DND-41 (cell line): ENCODE measurements at regions not wholly inside any gene's neighbourhood (a gene's known extent, or its start where the extent isn't known, plus 50 kb on each side); places are given as distances from the start of the nearest gene placed in this dataset.

Source experiments
- ATAC-seq: fragments of 200-7000 bp; cut with Tn5 transposase; 3 replicates; pipeline ENCODE4 v1.9.1; 2021; ENCODE audit warnings: low read depth; ENCODE audit not compliant: insufficient read depth
- DNase-seq: peaks from one replicate; pipeline ENCODE4 v3.0.0-alpha.2; 2020
- H2AFZ ChIP-seq: 2 replicates; pipeline ENCODE4 v1.6.0; 2012; ENCODE audit warnings: low read depth, low read length
- H3K27ac ChIP-seq: 2 replicates; pipeline ENCODE4 v1.5.1; 2012; ENCODE audit warnings: low read length, inconsistent platforms
- H3K27me3 ChIP-seq: fragments of 200-600 bp; sonication (generic); 2 replicates; pipeline ENCODE4 v1.6.0; 2012; ENCODE audit warnings: low read length, mild to moderate bottlenecking, inconsistent platforms; ENCODE audit not compliant: insufficient read depth, poor library complexity
- H3K36me3 ChIP-seq: 2 replicates; pipeline ENCODE4 v1.5.1; 2012; ENCODE audit warnings: low read length, inconsistent platforms; ENCODE audit not compliant: insufficient read depth
- H3K4me1 ChIP-seq: 2 replicates; pipeline ENCODE4 v1.5.1; 2012; ENCODE audit warnings: mild to moderate bottlenecking, low read length; ENCODE audit not compliant: insufficient read depth
- H3K4me2 ChIP-seq: 2 replicates; pipeline ENCODE4 v1.6.0; 2012; ENCODE audit warnings: mild to moderate bottlenecking, moderate library complexity, low read length, inconsistent platforms; ENCODE audit not compliant: insufficient read depth
- H3K4me3 ChIP-seq, 2 experiments: fragments of 200-600 bp in 1 of 2; shearing (Covaris generic) in 1 of 2; 2 replicates each; pipeline ENCODE4 v1.5.1; 2012 to 2016; ENCODE audit warnings: inconsistent platforms in 2 of 2, low read length in 2 of 2, mild to moderate bottlenecking in 2 of 2, low read depth in 1 of 2, moderate library complexity in 1 of 2
- H3K79me2 ChIP-seq: 2 replicates; pipeline ENCODE4 v1.6.0; 2012; ENCODE audit warnings: low read length, inconsistent platforms; ENCODE audit not compliant: insufficient read depth
- H3K9ac ChIP-seq: 2 replicates; pipeline ENCODE4 v1.6.0; 2012; ENCODE audit warnings: low read depth, mild to moderate bottlenecking, inconsistent platforms, low read length, moderate library complexity
- H3K9me3 ChIP-seq: 2 replicates; pipeline ENCODE4 v1.5.1; 2012; ENCODE audit warnings: low read length, moderate library complexity, mild to moderate bottlenecking, inconsistent platforms; ENCODE audit not compliant: insufficient read depth, severe bottlenecking
- H4K20me1 ChIP-seq: 2 replicates; pipeline ENCODE4 v1.6.0; 2012; ENCODE audit warnings: low read length; ENCODE audit not compliant: insufficient read depth
- CTCF ChIP-seq: IDR thresholded peaks from 2 replicates; pipeline ENCODE4 v1.5.1; 2012; ENCODE audit warnings: borderline replicate concordance, low read length, moderate library complexity, mild to moderate bottlenecking; ENCODE audit not compliant: poor library complexity, severe bottlenecking; ENCODE audit errors: extremely low read depth
- EZH2 ChIP-seq: IDR thresholded peaks from 3 replicates; pipeline ENCODE4 v1.6.1; 2012; ENCODE audit warnings: borderline replicate concordance, low read depth, mild to moderate bottlenecking, moderate library complexity, low read length, inconsistent platforms; ENCODE audit not compliant: severe bottlenecking

- no peak overlapping the region for H3K9ac ChIP-seq
- no peak overlapping the region for H3K27ac ChIP-seq
- no peaks in the 10 kb centered on the region for H3K27me3 ChIP-seq
- H3K4me2 ChIP-seq: no peak overlapping the region
- DNase-seq (no peak), ATAC-seq (no peak)
- H3K79me2 ChIP-seq: no peaks in the 10 kb centered on the region
- H3K36me3 ChIP-seq: no peaks in the 10 kb centered on the region
- TF ChIP-seq EZH2: no peak
- no peak for TF ChIP-seq CTCF
- no peaks in the 10 kb centered on the region for H3K4me1 ChIP-seq
- H3K4me3 ChIP-seq: no peak overlapping the region
- H4K20me1 ChIP-seq: no peaks in the 10 kb centered on the region
- no peaks in the 10 kb centered on the region for H3K9me3 ChIP-seq
- H2AFZ ChIP-seq: no peak overlapping the region
Observed at GRCh38 chr21:16519644-16520043, 789.9 kb downstream of the USP25 start.

GRCh38 chr21:16522548-16522947 is 792.8 kb downstream of the USP25 start:
- DNase-seq (no peak), ATAC-seq (no peak)
- no peaks in the 10 kb centered on the region for H3K27me3 ChIP-seq
- H2AFZ ChIP-seq: no peak overlapping the region
- no peak overlapping the region for H3K4me3 ChIP-seq
- TF ChIP-seq CTCF (no peak), EZH2 (no peak)
- H3K4me1 ChIP-seq: no peaks in the 10 kb centered on the region
- H3K79me2 ChIP-seq: no peaks in the 10 kb centered on the region
- H3K36me3 ChIP-seq: no peaks in the 10 kb centered on the region
- no peak overlapping the region for H3K27ac ChIP-seq
- H4K20me1 ChIP-seq: no peaks in the 10 kb centered on the region
- H3K9me3 ChIP-seq: no peaks in the 10 kb centered on the region
- H3K4me2 ChIP-seq: no peak overlapping the region
- no peak overlapping the region for H3K9ac ChIP-seq

GRCh38 chr21:16530656-16531055 is 800.9 kb downstream of the USP25 start:
- no peaks in the 10 kb centered on the region for H3K27me3 ChIP-seq
- no peaks in the 10 kb centered on the region for H3K4me1 ChIP-seq
- H3K4me2 ChIP-seq: no peak overlapping the region
- H3K9me3 ChIP-seq: no peaks in the 10 kb centered on the region
- no peaks in the 10 kb centered on the region for H3K79me2 ChIP-seq
- no peak overlapping the region for H3K9ac ChIP-seq
- ATAC-seq (no peak), DNase-seq (no peak)
- H4K20me1 ChIP-seq: no peaks in the 10 kb centered on the region
- no peaks in the 10 kb centered on the region for H3K36me3 ChIP-seq
- H3K4me3 ChIP-seq: no peak overlapping the region
- H2AFZ ChIP-seq: no peak overlapping the region
- no peak overlapping the region for H3K27ac ChIP-seq
- TF ChIP-seq CTCF (no peak), EZH2 (no peak)

GRCh38 chr21:16532840-16533239 is 803.1 kb downstream of the USP25 start:
- Histone ChIP-seq H3K9ac (no peak overlapping the region), H4K20me1 (no peaks in the 10 kb centered on the region), H3K9me3 (no peaks in the 10 kb centered on the region), H3K27me3 (no peaks in the 10 kb centered on the region), H3K79me2 (no peaks in the 10 kb centered on the region), H3K4me3 (no peak overlapping the region), H3K36me3 (no peaks in the 10 kb centered on the region), H2AFZ (no peak overlapping the region), H3K4me1 (no peaks in the 10 kb centered on the region), H3K27ac (no peak overlapping the region), H3K4me2 (no peak overlapping the region)
- no peak for DNase-seq
- no peak for TF ChIP-seq EZH2
- TF ChIP-seq CTCF: no peak
- ATAC-seq: no peak
